GM12878 (cell line): ENCODE measurements at regions not wholly inside any gene's neighbourhood (a gene's known extent, or its start where the extent isn't known, plus 50 kb on each side); places are given as distances from the start of the nearest gene placed in this dataset.

ENCODE experiments used
- CBX5 ChIP-seq: sonication (generic); IDR thresholded peaks from 2 replicates; pipeline ENCODE4 v1.6.1; 2016; ENCODE audit warnings: low read depth, moderate library complexity, mild to moderate bottlenecking, inconsistent platforms
- CUX1 ChIP-seq: IDR thresholded peaks from 2 replicates; pipeline ENCODE4 v1.6.1; 2012; ENCODE audit warnings: improper control_type of control experiment, low read depth, low read length; ENCODE audit not compliant: insufficient replicate concordance
- HSF1 ChIP-seq: fragments of 150-350 bp; IDR thresholded peaks from 2 replicates; pipeline ENCODE4 v1.6.1; 2014; ENCODE audit warnings: mild to moderate bottlenecking, low read depth, low read length
- RELA ChIP-seq: fragments of 450-650 bp; IDR thresholded peaks from 2 replicates; pipeline ENCODE4 v1.8.0; 2014; ENCODE audit warnings: borderline replicate concordance; ENCODE audit not compliant: partially characterized antibody
- SKIL ChIP-seq: fragments of 450-650 bp; IDR thresholded peaks from 2 replicates; pipeline ENCODE4 v1.6.1; 2017; ENCODE audit warnings: mild to moderate bottlenecking, low read depth, inconsistent platforms; ENCODE audit not compliant: poor library complexity, severe bottlenecking

- TF ChIP-seq RELA (no peak), CBX5 (no peak), SKIL (no peak), CUX1 (no peak), HSF1 (no peak)
Observed at GRCh38 chr10:33966946-33967345, 632.5 kb upstream of the NRP1 start (continued).
